ENCODE measurements at regions not wholly inside any gene's neighbourhood (a gene's known extent, or its start where the extent isn't known, plus 50 kb on each side); places are given as distances from the start of the nearest gene placed in this dataset.
"Not testable (repeated sequence)": the region's sequence is repeated elsewhere in the genome, so short reads cannot be mapped to it uniquely, and the experiment has no call there.

DNA sequence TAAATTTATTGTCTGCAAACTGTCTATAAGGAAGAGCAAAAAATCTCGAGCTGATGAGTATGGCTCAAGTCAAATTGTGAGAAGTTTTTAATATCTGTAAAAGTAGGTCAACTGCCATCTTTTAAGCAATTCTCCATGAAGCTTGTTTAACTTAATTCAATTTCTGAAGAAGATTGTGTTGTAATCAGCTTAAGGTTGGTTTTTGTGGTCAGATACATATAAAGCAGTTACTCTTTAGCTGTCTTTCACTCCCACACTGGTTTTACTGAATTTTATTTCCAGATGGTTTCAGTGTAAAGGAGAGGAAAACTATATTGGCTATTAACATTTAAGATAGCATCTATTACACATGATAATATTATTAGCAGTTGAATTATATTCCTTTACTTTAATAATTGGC is 1165.1 kb downstream of the SLC16A7 start:
- no peak overlapping the region for H3K4me3 ChIP-seq (ENCODE audit: low read depth, low read length)
- H3K27ac ChIP-seq (ENCODE audit: low read depth, low read length) = no peak overlapping the region
- peaks cover 4% of the 10 kb centered on the region for H3K9me3 ChIP-seq (ENCODE audit: control insufficient read depth, insufficient read depth, low read length)
- H3K27me3 ChIP-seq (ENCODE audit: control insufficient read depth, insufficient read depth, low read length) = no peaks in the 10 kb centered on the region
- H3K9ac ChIP-seq (ENCODE audit: low read depth, low read length) = no peak overlapping the region
- no peaks in the 10 kb centered on the region for H3K36me3 ChIP-seq (ENCODE audit: control insufficient read depth, insufficient read depth, low read length)
- H3K4me1 ChIP-seq (ENCODE audit: control insufficient read depth, insufficient read depth, low read length) = no peaks in the 10 kb centered on the region

DNA sequence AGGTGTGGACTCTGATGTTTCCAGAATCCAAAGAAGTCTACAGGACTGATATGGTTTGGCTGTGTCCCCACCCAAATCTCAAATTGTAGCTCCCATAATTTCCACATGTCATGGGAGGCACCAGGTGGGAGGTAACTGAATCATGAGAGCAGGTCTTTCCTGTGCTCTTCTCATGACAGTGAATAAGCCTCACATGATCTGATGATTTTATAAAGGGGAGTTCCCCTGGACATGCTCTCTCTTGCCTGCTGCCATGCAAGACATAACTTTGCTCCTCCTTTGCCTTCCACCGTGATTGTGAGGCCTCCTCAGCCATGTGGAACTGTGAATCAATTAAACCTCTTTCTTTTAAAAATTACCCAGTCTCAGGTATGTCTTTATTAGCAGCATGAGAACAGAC is 1205.3 kb downstream of the SLC16A7 start:
- not testable (repeated sequence) for H3K9ac ChIP-seq (ENCODE audit: low read depth, low read length); H3K9me3 ChIP-seq (ENCODE audit: control insufficient read depth, insufficient read depth, low read length); H3K4me3 ChIP-seq (ENCODE audit: low read depth, low read length); H3K36me3 ChIP-seq (ENCODE audit: control insufficient read depth, insufficient read depth, low read length); H3K27me3 ChIP-seq (ENCODE audit: control insufficient read depth, insufficient read depth, low read length); H3K27ac ChIP-seq (ENCODE audit: low read depth, low read length); H3K4me1 ChIP-seq (ENCODE audit: control insufficient read depth, insufficient read depth, low read length)

GRCh38 chr12:60803147-60803546 is 1207.3 kb downstream of the SLC16A7 start:
- Histone ChIP-seq H3K27ac (ENCODE audit: low read depth, low read length) (no peak overlapping the region), H3K36me3 (ENCODE audit: control insufficient read depth, insufficient read depth, low read length) (no peaks in the 10 kb centered on the region), H3K9ac (ENCODE audit: low read depth, low read length) (no peak overlapping the region), H3K4me3 (ENCODE audit: low read depth, low read length) (no peak overlapping the region), H3K27me3 (ENCODE audit: control insufficient read depth, insufficient read depth, low read length) (no peaks in the 10 kb centered on the region), H3K4me1 (ENCODE audit: control insufficient read depth, insufficient read depth, low read length) (no peaks in the 10 kb centered on the region), H3K9me3 (ENCODE audit: control insufficient read depth, insufficient read depth, low read length) (no peaks in the 10 kb centered on the region; the same call in 1 of the 2 replicates)

DNA sequence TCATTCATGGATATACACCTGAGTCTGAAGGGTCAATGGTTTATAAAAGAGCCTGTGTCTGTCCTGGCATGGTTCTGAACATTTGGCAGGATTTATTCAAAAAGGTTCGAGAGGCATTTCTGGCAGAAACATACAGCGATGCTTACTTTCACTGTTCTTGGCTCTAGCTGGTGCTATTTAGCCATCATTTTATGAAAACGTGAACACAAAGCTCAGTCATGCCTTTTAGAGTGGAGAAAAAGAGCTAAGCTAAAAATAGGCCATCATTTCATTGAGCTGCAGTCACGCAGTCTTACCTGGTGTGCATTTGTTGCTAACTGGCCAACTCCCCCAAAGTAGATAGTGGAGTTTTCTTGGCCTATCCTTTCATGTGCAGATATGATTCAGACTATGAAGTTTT is 1209.5 kb downstream of the SLC16A7 start:
- Histone ChIP-seq H3K27ac (ENCODE audit: low read depth, low read length) (no peak overlapping the region), H3K9me3 (ENCODE audit: control insufficient read depth, insufficient read depth, low read length) (no peaks in the 10 kb centered on the region; the same call in 1 of the 2 replicates), H3K27me3 (ENCODE audit: control insufficient read depth, insufficient read depth, low read length) (no peaks in the 10 kb centered on the region), H3K36me3 (ENCODE audit: control insufficient read depth, insufficient read depth, low read length) (no peaks in the 10 kb centered on the region), H3K9ac (ENCODE audit: low read depth, low read length) (no peak overlapping the region), H3K4me3 (ENCODE audit: low read depth, low read length) (no peak overlapping the region), H3K4me1 (ENCODE audit: control insufficient read depth, insufficient read depth, low read length) (no peaks in the 10 kb centered on the region)

DNA sequence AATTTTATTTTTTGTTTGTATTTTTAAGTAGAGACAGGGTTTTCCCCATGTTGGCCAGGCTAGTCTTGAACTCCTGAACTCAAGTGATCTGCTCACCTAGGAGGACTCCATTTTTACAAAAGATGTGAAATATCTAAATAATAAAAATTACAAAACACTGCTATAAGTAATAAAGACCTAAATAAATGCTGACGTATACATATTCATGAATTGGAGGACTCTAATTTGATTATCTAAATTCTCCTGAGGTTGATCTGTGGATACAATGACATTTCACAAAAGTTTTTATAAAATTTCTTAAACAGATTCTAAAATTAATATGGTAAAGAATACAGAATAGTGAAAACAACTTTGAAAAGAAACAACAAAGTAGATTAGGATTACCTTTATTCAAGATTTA is 1224.0 kb downstream of the SLC16A7 start:
- no peaks in the 10 kb centered on the region for H3K27me3 ChIP-seq (ENCODE audit: control insufficient read depth, insufficient read depth, low read length)
- no peak overlapping the region for H3K9ac ChIP-seq (ENCODE audit: low read depth, low read length)
- no peak overlapping the region for H3K27ac ChIP-seq (ENCODE audit: low read depth, low read length)
- peaks cover 19% of the 10 kb centered on the region for H3K9me3 ChIP-seq (ENCODE audit: control insufficient read depth, insufficient read depth, low read length)
- H3K4me1 ChIP-seq (ENCODE audit: control insufficient read depth, insufficient read depth, low read length) = no peaks in the 10 kb centered on the region
- no peak overlapping the region for H3K4me3 ChIP-seq (ENCODE audit: low read depth, low read length)
- no peaks in the 10 kb centered on the region for H3K36me3 ChIP-seq (ENCODE audit: control insufficient read depth, insufficient read depth, low read length)

GRCh38 chr12:60822580-60822979 is 1226.8 kb downstream of the SLC16A7 start:
- Histone ChIP-seq H3K27ac (ENCODE audit: low read depth, low read length) (no peak overlapping the region), H3K36me3 (ENCODE audit: control insufficient read depth, insufficient read depth, low read length) (no peaks in the 10 kb centered on the region), H3K4me3 (ENCODE audit: low read depth, low read length) (no peak overlapping the region), H3K27me3 (ENCODE audit: control insufficient read depth, insufficient read depth, low read length) (no peaks in the 10 kb centered on the region), H3K4me1 (ENCODE audit: control insufficient read depth, insufficient read depth, low read length) (no peaks in the 10 kb centered on the region), H3K9me3 (ENCODE audit: control insufficient read depth, insufficient read depth, low read length) (0 out of 2 replicates have a peak, but pooled peaks cover 2% of the 10 kb centered on the region), H3K9ac (ENCODE audit: low read depth, low read length) (no peak overlapping the region)

GRCh38 chr12:60830381-60830780 is 1234.6 kb downstream of the SLC16A7 start:
- H3K4me3 ChIP-seq (ENCODE audit: low read depth, low read length) = no peak overlapping the region
- no peaks in the 10 kb centered on the region for H3K27me3 ChIP-seq (ENCODE audit: control insufficient read depth, insufficient read depth, low read length)
- H3K9ac ChIP-seq (ENCODE audit: low read depth, low read length) = no peak overlapping the region
- no peaks in the 10 kb centered on the region for H3K9me3 ChIP-seq (ENCODE audit: control insufficient read depth, insufficient read depth, low read length)
- no peak overlapping the region for H3K27ac ChIP-seq (ENCODE audit: low read depth, low read length)
- no peaks in the 10 kb centered on the region for H3K36me3 ChIP-seq (ENCODE audit: control insufficient read depth, insufficient read depth, low read length)
- peaks cover 7% of the 10 kb centered on the region for H3K4me1 ChIP-seq (ENCODE audit: control insufficient read depth, insufficient read depth, low read length)

GRCh38 chr12:60832290-60832689 is 1236.5 kb downstream of the SLC16A7 start:
- H3K27ac ChIP-seq (ENCODE audit: low read depth, low read length) = no peak overlapping the region
- H3K4me1 ChIP-seq (ENCODE audit: control insufficient read depth, insufficient read depth, low read length) = peaks cover 10% of the 10 kb centered on the region
- no peak overlapping the region for H3K9ac ChIP-seq (ENCODE audit: low read depth, low read length)
- no peaks in the 10 kb centered on the region for H3K27me3 ChIP-seq (ENCODE audit: control insufficient read depth, insufficient read depth, low read length)
- no peaks in the 10 kb centered on the region for H3K9me3 ChIP-seq (ENCODE audit: control insufficient read depth, insufficient read depth, low read length)
- no peaks in the 10 kb centered on the region for H3K36me3 ChIP-seq (ENCODE audit: control insufficient read depth, insufficient read depth, low read length)
- no peak overlapping the region for H3K4me3 ChIP-seq (ENCODE audit: low read depth, low read length)

GRCh38 chr12:60834372-60834771 is 1238.5 kb downstream of the SLC16A7 start:
- no peaks in the 10 kb centered on the region for H3K9me3 ChIP-seq (ENCODE audit: control insufficient read depth, insufficient read depth, low read length)
- H3K4me3 ChIP-seq (ENCODE audit: low read depth, low read length) = no peak overlapping the region
- H3K27ac ChIP-seq (ENCODE audit: low read depth, low read length) = no peak overlapping the region
- H3K9ac ChIP-seq (ENCODE audit: low read depth, low read length) = no peak overlapping the region
- H3K27me3 ChIP-seq (ENCODE audit: control insufficient read depth, insufficient read depth, low read length) = no peaks in the 10 kb centered on the region
- no peaks in the 10 kb centered on the region for H3K36me3 ChIP-seq (ENCODE audit: control insufficient read depth, insufficient read depth, low read length)
- H3K4me1 ChIP-seq (ENCODE audit: control insufficient read depth, insufficient read depth, low read length) = peaks cover 10% of the 10 kb centered on the region

GRCh38 chr12:60834806-60835205 is 1239.0 kb downstream of the SLC16A7 start:
- peaks cover 10% of the 10 kb centered on the region for H3K4me1 ChIP-seq (ENCODE audit: control insufficient read depth, insufficient read depth, low read length)
- H3K9me3 ChIP-seq (ENCODE audit: control insufficient read depth, insufficient read depth, low read length) = no peaks in the 10 kb centered on the region
- no peak overlapping the region for H3K9ac ChIP-seq (ENCODE audit: low read depth, low read length)
- H3K4me3 ChIP-seq (ENCODE audit: low read depth, low read length) = no peak overlapping the region
- H3K27me3 ChIP-seq (ENCODE audit: control insufficient read depth, insufficient read depth, low read length) = no peaks in the 10 kb centered on the region
- no peak overlapping the region for H3K27ac ChIP-seq (ENCODE audit: low read depth, low read length)
- no peaks in the 10 kb centered on the region for H3K36me3 ChIP-seq (ENCODE audit: control insufficient read depth, insufficient read depth, low read length)

- no peak overlapping the region for H3K9ac ChIP-seq (ENCODE audit: low read depth, low read length)
- H3K4me3 ChIP-seq (ENCODE audit: low read depth, low read length) = no peak overlapping the region
- H3K4me1 ChIP-seq (ENCODE audit: control insufficient read depth, insufficient read depth, low read length) = peaks cover 10% of the 10 kb centered on the region
- no peaks in the 10 kb centered on the region for H3K9me3 ChIP-seq (ENCODE audit: control insufficient read depth, insufficient read depth, low read length)
- H3K27me3 ChIP-seq (ENCODE audit: control insufficient read depth, insufficient read depth, low read length) = no peaks in the 10 kb centered on the region
- H3K27ac ChIP-seq (ENCODE audit: low read depth, low read length) = no peak overlapping the region
- H3K36me3 ChIP-seq (ENCODE audit: control insufficient read depth, insufficient read depth, low read length) = no peaks in the 10 kb centered on the region
Measured at GRCh38 chr12:60836651-60837050, 1240.8 kb downstream of the SLC16A7 start.

DNA sequence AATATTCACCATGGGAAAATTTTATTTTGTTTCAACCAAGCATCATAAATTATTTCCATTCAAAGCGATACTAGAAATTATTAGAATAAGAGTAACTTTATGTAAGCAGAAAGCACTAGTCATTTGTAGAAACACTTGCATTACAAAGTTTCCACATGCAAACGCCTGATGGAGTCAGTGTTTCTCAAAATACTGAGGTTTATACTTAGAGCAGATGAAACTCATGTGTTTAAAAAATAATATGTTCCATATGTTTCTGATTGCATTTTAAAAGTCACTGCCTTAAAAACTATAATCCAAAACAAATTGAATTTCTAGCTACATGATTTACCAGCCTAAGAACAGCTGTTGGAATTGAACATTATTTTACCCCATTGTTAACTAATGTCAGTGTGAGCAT is 1246.4 kb downstream of the SLC16A7 start:
- Histone ChIP-seq H3K36me3 (ENCODE audit: control insufficient read depth, insufficient read depth, low read length) (no peaks in the 10 kb centered on the region), H3K9ac (ENCODE audit: low read depth, low read length) (no peak overlapping the region), H3K27ac (ENCODE audit: low read depth, low read length) (no peak overlapping the region), H3K4me1 (ENCODE audit: control insufficient read depth, insufficient read depth, low read length) (no peaks in the 10 kb centered on the region), H3K27me3 (ENCODE audit: control insufficient read depth, insufficient read depth, low read length) (no peaks in the 10 kb centered on the region), H3K4me3 (ENCODE audit: low read depth, low read length) (no peak overlapping the region), H3K9me3 (ENCODE audit: control insufficient read depth, insufficient read depth, low read length) (no peaks in the 10 kb centered on the region)
